SK-N-SH (cell line): ENCODE measurements at regions not wholly inside any gene's neighbourhood (a gene's known extent, or its start where the extent isn't known, plus 50 kb on each side); places are given as distances from the start of the nearest gene placed in this dataset.

Source experiments
- CHD2 ChIP-seq: fragments of 150-350 bp; IDR thresholded peaks from 2 replicates; pipeline ENCODE4 v1.6.1; 2018; ENCODE audit warnings: low read length; ENCODE audit not compliant: partially characterized antibody
- CTCF ChIP-seq: fragments of 200-600 bp; sonication (generic); IDR thresholded peaks from 2 replicates; pipeline ENCODE4 v1.6.1; 2017; ENCODE audit warnings: antibody characterized with exemption, mild to moderate bottlenecking, moderate library complexity
- EZH2phosphoT487 ChIP-seq: fragments of 200-600 bp; sonication (generic); IDR thresholded peaks from 2 replicates; pipeline ENCODE4 v1.6.1; 2017; ENCODE audit warnings: low read depth, mixed run types, mild to moderate bottlenecking, antibody characterized with exemption, moderate library complexity, borderline replicate concordance
- JUND ChIP-seq: IDR thresholded peaks from 2 replicates; pipeline ENCODE4 v1.4.0; 2012
- MXI1 ChIP-seq: IDR thresholded peaks from 2 replicates; pipeline ENCODE4 v1.6.1; 2012; ENCODE audit warnings: mild to moderate bottlenecking, low read depth, low read length, improper control_type of control experiment
- NFIC ChIP-seq: IDR thresholded peaks from 2 replicates; pipeline ENCODE4 v1.4.0; 2012; ENCODE audit warnings: borderline replicate concordance
- RAD21 ChIP-seq: IDR thresholded peaks from 2 replicates; pipeline ENCODE4 v1.6.1; 2012; ENCODE audit warnings: mild to moderate bottlenecking, low read length
- RCOR1 ChIP-seq: fragments of 150-350 bp; IDR thresholded peaks from 2 replicates; pipeline ENCODE4 v1.6.1; 2017; ENCODE audit warnings: antibody characterized with exemption, low read length
- RFX5 ChIP-seq: IDR thresholded peaks from 2 replicates; pipeline ENCODE4 v1.6.1; 2012; ENCODE audit warnings: mild to moderate bottlenecking, improper control_type of control experiment, low read length
- RXRA ChIP-seq: IDR thresholded peaks from 2 replicates; pipeline ENCODE4 v1.4.0; 2012; ENCODE audit warnings: low read depth, mild to moderate bottlenecking, borderline replicate concordance
- TEAD4 ChIP-seq: IDR thresholded peaks from 2 replicates; pipeline ENCODE4 v1.4.0; 2012; ENCODE audit warnings: mild to moderate bottlenecking, borderline replicate concordance; ENCODE audit not compliant: insufficient read depth
- YY1 ChIP-seq: IDR thresholded peaks from 2 replicates; pipeline ENCODE4 v1.4.0; 2012; ENCODE audit warnings: low read depth, mild to moderate bottlenecking

GRCh38 chr9:119793218-119793617 lies 424.0 kb upstream of the BRINP1 start:
- TF ChIP-seq RAD21 (no peak), RCOR1 (no peak), RXRA (no peak), CTCF (no peak), YY1 (no peak), RFX5 (no peak), MXI1 (no peak), JUND (no peak), NFIC (no peak), TEAD4 (no peak), CHD2 (no peak), EZH2phosphoT487 (no peak)
